ENCODE measurements at regions not wholly inside any gene's neighbourhood (a gene's known extent, or its start where the extent isn't known, plus 50 kb on each side); places are given as distances from the start of the nearest gene placed in this dataset.

DNA sequence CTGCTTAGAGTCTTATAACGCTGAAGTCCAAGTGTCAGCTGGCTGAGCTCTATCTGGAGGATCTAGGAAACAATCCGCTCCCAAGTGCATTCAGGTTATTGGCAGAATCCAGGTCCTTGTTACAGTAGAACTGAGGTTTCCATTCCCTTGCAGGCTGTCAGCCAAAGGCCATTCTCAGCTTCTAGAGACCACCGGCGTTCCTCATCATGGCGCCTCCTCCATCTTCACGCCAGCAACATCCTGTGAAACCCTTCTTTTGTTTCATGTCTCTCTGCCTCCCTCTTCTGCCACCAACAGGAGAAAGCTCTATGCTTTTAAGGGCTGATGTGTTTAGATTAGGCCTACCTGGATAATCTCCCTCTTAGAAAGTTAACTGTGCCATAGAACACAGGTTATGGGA lies 133.0 kb upstream of the RASSF8 start:
- H3K9me3 ChIP-seq (ENCODE audit: low read length), result no peaks in the 10 kb centered on the region
- no peak for TF ChIP-seq TAF1 (IDR thresholded peaks at IDR 0.05; ENCODE audit: low read depth)

DNA sequence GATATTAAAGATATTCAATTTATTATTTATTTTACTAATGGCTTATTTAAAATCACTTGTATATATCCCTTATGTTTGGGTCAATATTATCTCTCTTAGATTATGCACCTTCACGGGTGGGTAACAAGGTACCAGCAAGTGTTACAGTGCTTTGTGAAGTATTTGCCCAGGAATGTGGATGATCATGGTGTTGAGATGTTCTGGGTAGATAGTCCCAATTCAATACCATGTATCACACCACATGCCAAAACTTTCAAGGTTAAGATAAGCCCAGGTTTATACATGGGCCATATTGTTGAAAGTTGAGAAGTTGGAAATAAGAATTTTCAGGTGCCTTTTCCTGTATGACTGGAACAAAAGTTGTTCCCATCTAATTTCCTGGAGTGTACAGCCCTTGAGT lies 131.3 kb upstream of the RASSF8 start:
- no peaks in the 10 kb centered on the region for H3K36me3 ChIP-seq (ENCODE audit: insufficient read depth, low read length)
- no peak overlapping the region for H2AFZ ChIP-seq (ENCODE audit: low read depth, low read length)

More for the DNA sequence above, 133.0 kb upstream of the RASSF8 start:
- no peaks in the 10 kb centered on the region for H4K20me1 ChIP-seq (ENCODE audit: insufficient read depth)
- H3K36me3 ChIP-seq (ENCODE audit: insufficient read depth, low read length), result no peaks in the 10 kb centered on the region
- no peak overlapping the region for H3K9ac ChIP-seq (ENCODE audit: low read length)
- H3F3A ChIP-seq (ENCODE audit: insufficient read depth, low read length, poor library complexity, severe bottlenecking), result no peaks in the 10 kb centered on the region
- H3K79me2 ChIP-seq (replicated peaks; ENCODE audit: insufficient read depth, low read length), result no peaks in the 10 kb centered on the region
- no peak overlapping the region for H3K4me3 ChIP-seq (ENCODE audit: low read length)
- no peaks in the 10 kb centered on the region for H3K9me2 ChIP-seq (ENCODE audit: insufficient read depth, low read length)
- H3K27me3 ChIP-seq (ENCODE audit: insufficient read depth, low read depth, low read length), result no peaks in the 10 kb centered on the region
- no peak overlapping the region for H2AFZ ChIP-seq (ENCODE audit: low read depth, low read length)
- no peak overlapping the region for H3K4me2 ChIP-seq (ENCODE audit: low read length)
- H3K27ac ChIP-seq (ENCODE audit: low read length), result no peak overlapping the region

DNA sequence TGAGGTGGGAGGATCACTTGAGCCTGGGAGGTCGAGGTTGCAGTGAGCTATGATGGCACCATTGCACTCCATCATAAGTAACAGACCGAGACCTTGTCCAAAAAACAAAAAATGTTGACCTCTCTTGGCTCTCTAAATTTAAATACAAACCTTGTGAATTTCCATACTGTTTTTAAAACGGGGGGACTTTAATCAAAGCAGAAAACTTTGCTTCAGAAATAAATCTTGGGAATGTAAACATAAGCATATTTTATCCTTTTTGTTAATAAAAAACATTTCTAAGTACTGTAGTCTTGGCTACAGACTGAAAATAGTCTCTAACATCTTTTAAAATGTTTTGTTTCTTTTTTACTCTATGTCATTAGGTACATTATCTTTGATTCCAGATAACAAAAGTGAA lies 130.7 kb upstream of the RASSF8 start:
- Histone ChIP-seq H3K27ac (ENCODE audit: low read length) (no peak overlapping the region), H3K79me2 (replicated peaks; ENCODE audit: insufficient read depth, low read length) (no peaks in the 10 kb centered on the region), H3K4me2 (ENCODE audit: low read length) (no peak overlapping the region), H3K9ac (ENCODE audit: low read length) (no peak overlapping the region), H3F3A (ENCODE audit: insufficient read depth, low read length, poor library complexity, severe bottlenecking) (no peaks in the 10 kb centered on the region), H3K27me3 (ENCODE audit: insufficient read depth, low read depth, low read length) (no peaks in the 10 kb centered on the region), H3K9me2 (ENCODE audit: insufficient read depth, low read length) (no peaks in the 10 kb centered on the region), H3K9me3 (ENCODE audit: low read length) (no peaks in the 10 kb centered on the region), H3K36me3 (ENCODE audit: insufficient read depth, low read length) (no peaks in the 10 kb centered on the region), H4K20me1 (ENCODE audit: insufficient read depth) (no peaks in the 10 kb centered on the region), H2AFZ (ENCODE audit: low read depth, low read length) (no peak overlapping the region), H3K4me3 (ENCODE audit: low read length) (no peak overlapping the region)
- TF ChIP-seq POLR2AphosphoS5 (IDR thresholded peaks at IDR 0.05), result no peak
- TF ChIP-seq, protein P1, sequence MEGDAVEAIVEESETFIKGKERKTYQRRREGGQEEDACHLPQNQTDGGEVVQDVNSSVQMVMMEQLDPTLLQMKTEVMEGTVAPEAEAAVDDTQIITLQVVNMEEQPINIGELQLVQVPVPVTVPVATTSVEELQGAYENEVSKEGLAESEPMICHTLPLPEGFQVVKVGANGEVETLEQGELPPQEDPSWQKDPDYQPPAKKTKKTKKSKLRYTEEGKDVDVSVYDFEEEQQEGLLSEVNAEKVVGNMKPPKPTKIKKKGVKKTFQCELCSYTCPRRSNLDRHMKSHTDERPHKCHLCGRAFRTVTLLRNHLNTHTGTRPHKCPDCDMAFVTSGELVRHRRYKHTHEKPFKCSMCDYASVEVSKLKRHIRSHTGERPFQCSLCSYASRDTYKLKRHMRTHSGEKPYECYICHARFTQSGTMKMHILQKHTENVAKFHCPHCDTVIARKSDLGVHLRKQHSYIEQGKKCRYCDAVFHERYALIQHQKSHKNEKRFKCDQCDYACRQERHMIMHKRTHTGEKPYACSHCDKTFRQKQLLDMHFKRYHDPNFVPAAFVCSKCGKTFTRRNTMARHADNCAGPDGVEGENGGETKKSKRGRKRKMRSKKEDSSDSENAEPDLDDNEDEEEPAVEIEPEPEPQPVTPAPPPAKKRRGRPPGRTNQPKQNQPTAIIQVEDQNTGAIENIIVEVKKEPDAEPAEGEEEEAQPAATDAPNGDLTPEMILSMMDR (IDR thresholded peaks at IDR 0.05; ENCODE audit: poor library complexity, severe bottlenecking), result no peak
- TF ChIP-seq SMC3 (conservative IDR thresholded peaks at IDR 0.05; ENCODE audit: poor library complexity), result no peak
- TF ChIP-seq EP300 (conservative IDR thresholded peaks at IDR 0.05; ENCODE audit: poor library complexity, severe bottlenecking), result no peak
- TF ChIP-seq MXI1 (conservative IDR thresholded peaks at IDR 0.05; ENCODE audit: poor library complexity, severe bottlenecking), result no peak
- TF ChIP-seq TAF1 (IDR thresholded peaks at IDR 0.05; ENCODE audit: low read depth), result no peak
- TF ChIP-seq EZH2 (IDR thresholded peaks at IDR 0.05; ENCODE audit: borderline replicate concordance, insufficient read depth, low read length, poor library complexity, severe bottlenecking), result no peak
- TF ChIP-seq RAD21 (conservative IDR thresholded peaks at IDR 0.05), result no peak

More for the DNA sequence above, 131.3 kb upstream of the RASSF8 start:
- no peaks in the 10 kb centered on the region for H4K20me1 ChIP-seq (ENCODE audit: insufficient read depth)
- H3F3A ChIP-seq (ENCODE audit: insufficient read depth, low read length, poor library complexity, severe bottlenecking), result no peaks in the 10 kb centered on the region
- no peaks in the 10 kb centered on the region for H3K9me3 ChIP-seq (ENCODE audit: low read length)
- H3K4me3 ChIP-seq (ENCODE audit: low read length), result no peak overlapping the region
- H3K27me3 ChIP-seq (ENCODE audit: insufficient read depth, low read depth, low read length), result no peaks in the 10 kb centered on the region
- no peak for TF ChIP-seq MXI1 (conservative IDR thresholded peaks at IDR 0.05; ENCODE audit: poor library complexity, severe bottlenecking)
- no peak for TF ChIP-seq TAF1 (IDR thresholded peaks at IDR 0.05; ENCODE audit: low read depth)
- TF ChIP-seq, protein P2, sequence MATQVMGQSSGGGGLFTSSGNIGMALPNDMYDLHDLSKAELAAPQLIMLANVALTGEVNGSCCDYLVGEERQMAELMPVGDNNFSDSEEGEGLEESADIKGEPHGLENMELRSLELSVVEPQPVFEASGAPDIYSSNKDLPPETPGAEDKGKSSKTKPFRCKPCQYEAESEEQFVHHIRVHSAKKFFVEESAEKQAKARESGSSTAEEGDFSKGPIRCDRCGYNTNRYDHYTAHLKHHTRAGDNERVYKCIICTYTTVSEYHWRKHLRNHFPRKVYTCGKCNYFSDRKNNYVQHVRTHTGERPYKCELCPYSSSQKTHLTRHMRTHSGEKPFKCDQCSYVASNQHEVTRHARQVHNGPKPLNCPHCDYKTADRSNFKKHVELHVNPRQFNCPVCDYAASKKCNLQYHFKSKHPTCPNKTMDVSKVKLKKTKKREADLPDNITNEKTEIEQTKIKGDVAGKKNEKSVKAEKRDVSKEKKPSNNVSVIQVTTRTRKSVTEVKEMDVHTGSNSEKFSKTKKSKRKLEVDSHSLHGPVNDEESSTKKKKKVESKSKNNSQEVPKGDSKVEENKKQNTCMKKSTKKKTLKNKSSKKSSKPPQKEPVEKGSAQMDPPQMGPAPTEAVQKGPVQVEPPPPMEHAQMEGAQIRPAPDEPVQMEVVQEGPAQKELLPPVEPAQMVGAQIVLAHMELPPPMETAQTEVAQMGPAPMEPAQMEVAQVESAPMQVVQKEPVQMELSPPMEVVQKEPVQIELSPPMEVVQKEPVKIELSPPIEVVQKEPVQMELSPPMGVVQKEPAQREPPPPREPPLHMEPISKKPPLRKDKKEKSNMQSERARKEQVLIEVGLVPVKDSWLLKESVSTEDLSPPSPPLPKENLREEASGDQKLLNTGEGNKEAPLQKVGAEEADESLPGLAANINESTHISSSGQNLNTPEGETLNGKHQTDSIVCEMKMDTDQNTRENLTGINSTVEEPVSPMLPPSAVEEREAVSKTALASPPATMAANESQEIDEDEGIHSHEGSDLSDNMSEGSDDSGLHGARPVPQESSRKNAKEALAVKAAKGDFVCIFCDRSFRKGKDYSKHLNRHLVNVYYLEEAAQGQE (IDR thresholded peaks at IDR 0.05; ENCODE audit: borderline replicate concordance), result no peak
- TF ChIP-seq POLR2AphosphoS5 (IDR thresholded peaks at IDR 0.05), result no peak
- TF ChIP-seq, protein P1 (IDR thresholded peaks at IDR 0.05; ENCODE audit: poor library complexity, severe bottlenecking), result no peak
- TF ChIP-seq EZH2 (IDR thresholded peaks at IDR 0.05; ENCODE audit: borderline replicate concordance, insufficient read depth, low read length, poor library complexity, severe bottlenecking), result no peak
- no peak for TF ChIP-seq RAD21 (conservative IDR thresholded peaks at IDR 0.05)
- no peaks in the 10 kb centered on the region for H3K79me2 ChIP-seq (replicated peaks; ENCODE audit: insufficient read depth, low read length)
- H3K9me2 ChIP-seq (ENCODE audit: insufficient read depth, low read length), result no peaks in the 10 kb centered on the region
- H3K27ac ChIP-seq (ENCODE audit: low read length), result no peak overlapping the region
- H3K4me2 ChIP-seq (ENCODE audit: low read length), result no peak overlapping the region
- no peak overlapping the region for H3K9ac ChIP-seq (ENCODE audit: low read length)

Data from neural cell (in vitro differentiated cells).